ENCODE measurements at regions not wholly inside any gene's neighbourhood (a gene's known extent, or its start where the extent isn't known, plus 50 kb on each side); places are given as distances from the start of the nearest gene placed in this dataset.
"Not testable (repeated sequence)": the region's sequence is repeated elsewhere in the genome, so short reads cannot be mapped to it uniquely, and the experiment has no call there.

DNA sequence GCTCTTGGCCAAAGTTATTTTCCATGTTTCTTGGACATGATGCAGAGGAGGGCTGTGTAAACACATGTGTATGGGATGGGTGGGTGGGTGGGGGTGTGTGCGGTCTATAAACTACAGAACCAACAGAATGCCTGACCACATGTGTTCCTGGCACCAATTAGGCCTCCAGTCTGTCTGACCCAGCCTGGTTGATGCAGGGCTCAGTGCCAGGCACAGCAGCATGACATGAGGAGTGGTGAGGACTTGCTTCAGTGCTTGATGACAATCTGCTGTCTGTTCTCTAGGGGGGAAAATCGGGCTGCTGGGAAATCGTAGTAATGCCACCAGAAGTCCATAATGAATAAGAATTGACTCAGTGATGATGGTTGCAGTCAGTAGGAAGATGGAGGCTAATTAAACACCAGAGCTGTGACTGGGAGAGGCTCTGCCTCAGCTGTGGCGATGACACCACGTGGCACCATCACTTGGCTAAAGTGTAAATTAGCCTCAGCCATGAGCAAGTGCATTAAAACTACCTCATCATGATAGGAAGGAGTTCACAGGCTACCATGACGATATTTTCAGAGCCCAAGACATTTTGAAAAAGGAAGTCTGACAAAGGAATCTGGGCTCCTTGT lies 260.1 kb upstream of the PODXL start:
- no peak for ATAC-seq
- CTCF ChIA-PET = no interaction called here
- Mint-ChIP-seq H3K36me3 (ENCODE audit: low read depth) (no peaks in the 10 kb centered on the region), H3K9me3 (ENCODE audit: insufficient read depth) (no peaks in the 10 kb centered on the region), H3K4me1 (ENCODE audit: low read depth) (no peaks in the 10 kb centered on the region), H3K27ac (no peak overlapping the region), H3K27me3 (ENCODE audit: low read depth) (no peaks in the 10 kb centered on the region), H3K4me3 (no peak overlapping the region)
- POLR2A ChIA-PET = no interaction called here
- DNase-seq = no peak

DNA sequence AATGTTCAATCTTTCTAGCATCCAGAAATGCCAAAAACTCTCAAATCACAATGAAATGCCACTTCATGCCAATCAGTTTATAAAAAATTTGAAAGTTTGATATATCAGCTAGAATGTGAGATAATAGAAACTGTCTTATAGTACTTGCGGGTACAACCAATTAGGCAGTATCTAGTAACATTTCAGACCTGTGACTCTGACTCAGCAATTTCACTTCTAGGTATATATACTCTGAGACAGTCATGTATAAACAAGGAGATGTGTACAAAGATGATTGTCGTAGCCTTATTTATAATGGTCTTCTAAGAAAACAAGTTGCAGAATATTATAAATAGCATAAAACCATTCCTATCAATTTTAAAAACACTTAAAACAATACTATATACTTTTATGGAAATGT lies 252.3 kb upstream of the PODXL start:
- H3K27ac Mint-ChIP-seq = no peak overlapping the region
- ChIA-PET CTCF (no interaction called here), POLR2A (no interaction called here)

DNA sequence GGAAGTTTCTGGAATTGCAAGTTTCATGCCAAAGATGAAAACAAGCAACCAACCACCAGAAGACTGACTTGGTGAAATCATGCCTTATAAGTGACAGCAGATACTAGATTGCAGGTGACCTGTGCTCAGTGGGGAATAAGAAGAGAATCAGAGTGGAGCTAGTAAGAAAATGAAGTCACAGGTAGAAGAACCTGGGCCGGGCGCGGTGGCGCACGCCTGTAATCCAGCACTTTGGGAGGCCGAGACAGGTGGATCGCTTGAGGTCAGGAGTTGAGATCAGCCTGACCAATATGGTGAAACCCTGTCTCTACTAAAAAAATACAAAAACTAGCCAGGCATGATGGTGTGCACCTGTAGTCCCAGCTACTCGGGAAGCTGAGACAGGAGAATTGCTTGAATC lies 251.7 kb upstream of the PODXL start:
- ATAC-seq; H3K4me1 Mint-ChIP-seq (ENCODE audit: low read depth); DNase-seq; H3K9me3 Mint-ChIP-seq (ENCODE audit: insufficient read depth); POLR2A ChIA-PET; CTCF ChIA-PET; H3K36me3 Mint-ChIP-seq (ENCODE audit: low read depth); H3K27ac Mint-ChIP-seq; H3K4me3 Mint-ChIP-seq; H3K27me3 Mint-ChIP-seq (ENCODE audit: low read depth): not testable (repeated sequence)

More for the DNA sequence above, 252.3 kb upstream of the PODXL start:
- DNase-seq (no peak), ATAC-seq (no peak)
- H3K4me3 Mint-ChIP-seq = no peak overlapping the region
- H3K36me3 Mint-ChIP-seq (ENCODE audit: low read depth) = no peaks in the 10 kb centered on the region
- H3K9me3 Mint-ChIP-seq (ENCODE audit: insufficient read depth) = no peaks in the 10 kb centered on the region
- H3K27me3 Mint-ChIP-seq (ENCODE audit: low read depth) = peaks cover 6% of the 10 kb centered on the region
- H3K4me1 Mint-ChIP-seq (ENCODE audit: low read depth) = no peaks in the 10 kb centered on the region

DNA sequence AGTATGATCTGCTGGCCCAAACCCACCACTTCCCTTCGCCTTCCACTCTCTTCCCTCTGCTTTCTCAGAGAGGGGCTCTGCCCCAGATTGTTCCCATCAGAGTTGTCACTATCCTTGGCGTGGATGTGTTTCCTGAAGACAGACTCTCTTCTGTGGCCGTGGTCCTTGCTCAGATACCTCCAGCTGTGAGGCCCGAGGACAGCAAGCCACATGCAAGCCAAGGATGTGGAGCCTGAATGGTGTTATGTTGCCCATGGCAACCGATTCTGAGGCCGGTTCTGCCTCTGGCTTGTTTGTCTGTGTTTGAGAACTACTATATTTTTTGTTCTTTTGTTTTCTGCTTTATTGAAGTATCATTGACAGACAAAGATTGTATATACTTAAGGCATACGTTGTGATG lies 247.4 kb upstream of the PODXL start:
- ChIA-PET CTCF (no interaction called here), POLR2A (no interaction called here)
- ATAC-seq = no peak
- Mint-ChIP-seq H3K27me3 (ENCODE audit: low read depth) (peaks cover 6% of the 10 kb centered on the region), H3K9me3 (ENCODE audit: insufficient read depth) (no peaks in the 10 kb centered on the region), H3K27ac (no peak overlapping the region), H3K4me1 (ENCODE audit: low read depth) (no peaks in the 10 kb centered on the region), H3K4me3 (no peak overlapping the region), H3K36me3 (ENCODE audit: low read depth) (no peaks in the 10 kb centered on the region)
- DNase-seq = no peak

DNA sequence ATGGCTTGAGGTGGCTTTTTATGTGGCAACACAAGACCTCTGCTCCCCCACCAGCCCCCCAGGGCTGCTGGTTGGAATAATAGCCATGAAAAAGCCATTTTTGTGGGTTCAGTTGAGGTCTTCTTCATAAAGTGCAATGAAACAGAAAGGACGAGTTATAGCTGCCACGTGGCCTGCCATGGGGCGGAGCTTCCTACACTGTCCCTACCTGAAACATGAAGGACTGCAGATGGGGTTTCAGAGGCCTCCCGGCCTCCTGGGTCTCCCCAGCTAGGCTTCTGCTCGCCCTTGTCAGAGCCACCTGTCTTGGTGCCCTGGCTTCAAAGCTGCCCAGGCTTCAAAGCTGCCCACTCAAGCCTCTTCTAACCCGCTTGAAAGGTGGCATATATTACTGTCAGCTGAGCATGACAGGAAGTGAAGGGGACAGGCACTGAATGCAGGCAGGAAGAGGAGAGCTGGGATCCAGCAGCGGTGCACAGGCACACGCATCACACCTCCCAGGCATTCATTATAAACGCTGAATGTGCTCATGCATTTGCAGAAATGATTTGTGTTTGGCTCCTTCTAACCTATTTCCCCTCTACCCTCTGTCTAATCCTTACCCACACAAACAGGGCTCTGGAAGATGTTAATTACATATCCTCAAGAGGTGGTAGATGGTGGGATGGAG lies 245.9 kb upstream of the PODXL start:
- Mint-ChIP-seq H3K27ac (no peak overlapping the region), H3K9me3 (ENCODE audit: insufficient read depth) (no peaks in the 10 kb centered on the region), H3K4me1 (ENCODE audit: low read depth) (no peaks in the 10 kb centered on the region), H3K27me3 (ENCODE audit: low read depth) (peaks cover 4% of the 10 kb centered on the region), H3K4me3 (no peak overlapping the region), H3K36me3 (ENCODE audit: low read depth) (no peaks in the 10 kb centered on the region)
- ChIA-PET CTCF (no interaction called here), POLR2A (no interaction called here)
- ATAC-seq (no peak), DNase-seq (no peak)

DNA sequence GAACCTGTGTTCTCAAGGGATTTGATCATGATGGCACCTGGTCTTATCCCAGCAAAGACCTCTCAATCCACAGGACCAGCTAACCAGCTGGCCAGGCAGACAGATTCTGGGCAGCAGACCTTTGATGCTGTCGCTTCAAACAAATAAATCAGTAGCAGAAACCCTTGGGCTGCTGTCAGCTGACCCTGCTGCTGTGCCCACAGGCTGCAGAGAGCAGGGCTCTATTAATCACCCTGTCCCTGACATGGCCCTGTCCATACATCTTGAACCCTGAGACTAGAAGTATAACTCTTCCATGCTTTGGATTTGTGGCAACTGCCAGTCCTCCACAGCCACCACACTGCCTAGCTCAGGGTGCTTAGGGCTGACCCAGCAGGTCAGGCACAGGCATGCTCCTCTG lies 244.1 kb upstream of the PODXL start:
- CTCF ChIA-PET = no interaction called here
- POLR2A ChIA-PET = no interaction called here
- Mint-ChIP-seq H3K27me3 (ENCODE audit: low read depth) (peaks cover 2% of the 10 kb centered on the region), H3K36me3 (ENCODE audit: low read depth) (no peaks in the 10 kb centered on the region), H3K4me3 (no peak overlapping the region), H3K27ac (no peak overlapping the region), H3K9me3 (ENCODE audit: insufficient read depth) (no peaks in the 10 kb centered on the region), H3K4me1 (ENCODE audit: low read depth) (no peaks in the 10 kb centered on the region)
- no peak for ATAC-seq
- no peak for DNase-seq

DNA sequence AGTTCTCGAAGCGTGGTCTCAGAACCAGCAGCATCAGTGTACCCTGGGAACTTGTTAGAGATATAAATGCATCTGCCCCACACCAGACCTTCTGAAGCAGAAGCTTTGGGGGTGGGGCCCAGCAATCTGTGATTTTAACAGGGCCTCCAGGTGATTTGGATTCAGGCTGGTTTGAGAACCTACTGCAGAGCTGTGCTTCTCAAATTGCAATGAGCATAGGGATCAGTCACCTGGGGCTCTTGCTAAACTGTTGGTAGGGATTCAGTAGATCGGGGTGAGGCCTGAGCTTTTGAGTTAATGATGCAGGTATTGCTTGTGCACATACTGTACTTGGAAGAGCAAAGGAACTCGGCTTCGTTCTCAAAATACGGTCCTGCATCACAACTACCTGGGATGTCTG lies 243.6 kb upstream of the PODXL start:
- POLR2A ChIA-PET = no interaction called here
- H3K9me3 Mint-ChIP-seq (ENCODE audit: insufficient read depth) = no peaks in the 10 kb centered on the region

DNA sequence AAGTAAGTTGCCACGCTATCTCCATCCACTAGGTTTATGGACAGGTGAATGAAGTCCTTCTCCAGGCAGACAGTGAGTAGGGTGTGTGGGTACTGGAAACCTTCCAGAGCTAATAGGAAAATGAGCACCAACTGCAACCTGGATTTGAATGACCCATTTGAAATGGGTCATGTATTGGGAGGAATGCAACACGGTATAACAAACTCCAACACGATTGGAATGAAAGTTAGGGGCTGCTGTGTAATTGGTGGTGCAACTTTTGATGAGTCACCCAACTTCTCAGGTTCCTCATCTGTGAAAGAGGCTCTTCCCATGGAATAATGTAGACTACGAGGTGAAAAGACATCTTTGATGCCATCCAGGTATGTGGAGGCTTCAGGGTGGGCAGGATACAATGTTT lies 241.4 kb upstream of the PODXL start:
- no peaks in the 10 kb centered on the region for H3K36me3 Mint-ChIP-seq (ENCODE audit: low read depth)
- H3K4me1 Mint-ChIP-seq (ENCODE audit: low read depth) = no peaks in the 10 kb centered on the region
- no peak overlapping the region for H3K27ac Mint-ChIP-seq
- no peaks in the 10 kb centered on the region for H3K9me3 Mint-ChIP-seq (ENCODE audit: insufficient read depth)
- DNase-seq = no peak
- peaks cover 2% of the 10 kb centered on the region for H3K27me3 Mint-ChIP-seq (ENCODE audit: low read depth)
- H3K4me3 Mint-ChIP-seq = no peak overlapping the region
- POLR2A ChIA-PET = no interaction called here
- no peak for ATAC-seq
- CTCF ChIA-PET = no interaction called here

More for the DNA sequence above, 243.6 kb upstream of the PODXL start:
- ATAC-seq (no peak), DNase-seq (no peak)
- Mint-ChIP-seq H3K4me3 (no peak overlapping the region), H3K4me1 (ENCODE audit: low read depth) (no peaks in the 10 kb centered on the region), H3K36me3 (ENCODE audit: low read depth) (no peaks in the 10 kb centered on the region), H3K27me3 (ENCODE audit: low read depth) (peaks cover 2% of the 10 kb centered on the region), H3K27ac (no peak overlapping the region)
- CTCF ChIA-PET = no interaction called here

DNA sequence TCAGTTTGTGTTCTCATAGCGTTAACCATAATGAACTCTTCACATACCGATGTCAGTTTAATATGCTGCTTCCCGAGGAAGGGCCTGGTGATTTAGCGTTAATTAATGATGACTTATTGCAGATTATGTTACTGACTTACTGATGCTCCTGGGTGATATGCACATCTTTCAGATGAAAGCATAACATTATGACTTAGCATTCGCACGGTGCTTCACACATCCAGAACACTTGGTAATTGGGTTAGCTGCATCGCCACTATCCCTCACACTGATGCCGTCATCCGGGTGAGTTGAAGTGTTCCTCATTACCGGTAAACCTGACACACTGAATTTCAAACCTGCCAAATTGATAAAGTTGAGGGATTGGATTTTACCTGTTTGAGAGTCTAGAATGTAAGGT lies 239.0 kb upstream of the PODXL start:
- Mint-ChIP-seq H3K36me3 (ENCODE audit: low read depth) (no peaks in the 10 kb centered on the region), H3K4me3 (no peak overlapping the region), H3K27ac (no peak overlapping the region), H3K4me1 (ENCODE audit: low read depth) (no peaks in the 10 kb centered on the region), H3K27me3 (ENCODE audit: low read depth) (peaks cover 3% of the 10 kb centered on the region), H3K9me3 (ENCODE audit: insufficient read depth) (no peaks in the 10 kb centered on the region)
- DNase-seq = no peak
- CTCF ChIA-PET = no interaction called here
- no peak for ATAC-seq
- POLR2A ChIA-PET = no interaction called here

DNA sequence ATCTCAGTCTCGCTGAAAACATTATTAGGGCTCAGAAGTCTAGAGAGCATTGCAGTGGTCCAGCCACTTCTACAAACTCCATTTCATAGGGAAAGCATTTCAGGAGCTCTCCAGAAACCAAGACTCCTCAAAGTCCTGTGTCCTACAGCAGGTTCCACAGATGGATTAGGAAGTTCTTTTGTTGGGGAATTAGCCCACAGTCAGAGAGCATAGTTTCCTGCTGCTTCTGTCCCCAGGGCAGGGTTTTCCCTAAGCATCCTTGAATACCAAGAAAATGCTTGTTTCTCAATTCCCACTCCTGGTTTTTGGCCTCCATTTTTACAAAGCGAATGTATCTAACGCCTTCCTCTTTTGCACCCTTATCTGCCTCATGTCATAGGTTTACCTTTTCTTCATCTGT lies 235.9 kb upstream of the PODXL start:
- H3K9me3 Mint-ChIP-seq (ENCODE audit: insufficient read depth) = no peaks in the 10 kb centered on the region
- no peak overlapping the region for H3K4me3 Mint-ChIP-seq
- H3K36me3 Mint-ChIP-seq (ENCODE audit: low read depth) = no peaks in the 10 kb centered on the region
- no peaks in the 10 kb centered on the region for H3K4me1 Mint-ChIP-seq (ENCODE audit: low read depth)
- H3K27me3 Mint-ChIP-seq (ENCODE audit: low read depth) = peaks cover 9% of the 10 kb centered on the region
- no peak overlapping the region for H3K27ac Mint-ChIP-seq
- DNase-seq (no peak), ATAC-seq (no peak)
- POLR2A ChIA-PET = no interaction called here
- CTCF ChIA-PET = no interaction called here

DNA sequence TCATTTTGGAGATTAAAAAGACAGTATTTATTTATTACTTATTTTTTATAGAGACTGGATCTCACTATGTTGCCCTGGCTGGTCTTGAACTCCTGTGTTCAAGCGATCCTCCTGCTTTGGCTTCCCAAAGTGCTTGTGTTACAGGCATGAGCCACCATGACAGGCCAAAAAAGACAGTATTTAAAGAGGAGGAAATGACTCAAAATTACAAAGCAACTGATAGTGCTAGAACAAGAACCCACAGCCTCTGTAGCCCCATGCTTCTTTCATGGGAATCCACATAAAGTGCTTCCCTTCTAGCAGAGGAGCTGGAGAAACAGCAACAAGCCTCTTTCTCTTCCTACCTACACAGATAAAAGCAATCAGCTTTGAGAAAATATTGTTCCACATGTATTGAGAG lies 230.7 kb upstream of the PODXL start:
- H3K27ac Mint-ChIP-seq = no peak overlapping the region

DNA sequence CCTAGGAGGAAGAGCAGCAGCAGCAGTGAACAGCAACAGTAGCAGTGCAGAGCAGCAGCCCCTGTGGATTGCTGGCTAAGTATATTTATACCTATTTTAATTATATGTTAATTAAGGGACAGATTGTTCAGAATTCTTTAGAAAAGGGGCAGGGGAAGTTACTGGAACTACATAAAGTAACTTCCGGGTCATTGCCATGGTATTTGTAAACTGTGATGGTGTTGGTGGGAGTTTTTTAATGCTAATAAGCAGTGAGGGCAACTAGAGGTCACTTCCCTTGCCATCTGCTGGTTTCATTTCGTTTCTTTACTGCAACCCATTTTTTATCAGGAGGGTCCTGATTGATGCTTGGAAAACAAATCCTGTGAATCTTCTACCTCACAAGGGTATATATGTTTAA lies 229.8 kb upstream of the PODXL start:
- ChIA-PET CTCF (no interaction called here), POLR2A (no interaction called here)
- Mint-ChIP-seq H3K27me3 (ENCODE audit: low read depth) (peaks cover 11% of the 10 kb centered on the region), H3K4me3 (no peak overlapping the region), H3K27ac (no peak overlapping the region), H3K36me3 (ENCODE audit: low read depth) (no peaks in the 10 kb centered on the region), H3K9me3 (ENCODE audit: insufficient read depth) (no peaks in the 10 kb centered on the region), H3K4me1 (ENCODE audit: low read depth) (no peaks in the 10 kb centered on the region)
- no peak for DNase-seq
- no peak for ATAC-seq

More for the DNA sequence above, 230.7 kb upstream of the PODXL start:
- Mint-ChIP-seq H3K4me1 (ENCODE audit: low read depth) (no peaks in the 10 kb centered on the region), H3K4me3 (no peak overlapping the region), H3K9me3 (ENCODE audit: insufficient read depth) (no peaks in the 10 kb centered on the region), H3K36me3 (ENCODE audit: low read depth) (no peaks in the 10 kb centered on the region), H3K27me3 (ENCODE audit: low read depth) (peaks cover 11% of the 10 kb centered on the region)
- no peak for ATAC-seq
- POLR2A ChIA-PET = no interaction called here
- no peak for DNase-seq
- CTCF ChIA-PET = no interaction called here

DNA sequence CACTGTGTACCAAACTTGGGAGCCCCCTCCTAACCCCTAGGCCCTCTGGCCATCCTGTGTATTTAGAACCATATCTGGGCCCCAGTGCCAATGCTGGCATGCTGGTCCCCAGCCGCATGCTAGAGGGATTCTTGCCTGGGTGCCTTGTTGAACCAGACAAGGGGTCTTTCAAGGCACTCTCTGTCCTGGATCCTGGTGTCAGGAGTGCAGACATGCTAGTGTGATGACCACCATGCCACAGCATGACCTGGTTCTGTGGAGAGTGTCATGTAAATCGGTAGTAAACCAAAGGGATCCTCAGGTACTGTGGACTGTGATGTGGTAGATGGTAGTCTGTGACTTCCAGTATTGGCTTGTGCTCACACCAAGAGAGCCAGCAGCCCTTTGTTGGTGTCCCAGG lies 222.2 kb upstream of the PODXL start:
- Mint-ChIP-seq H3K36me3 (ENCODE audit: low read depth) (no peaks in the 10 kb centered on the region), H3K27me3 (ENCODE audit: low read depth) (peaks cover 5% of the 10 kb centered on the region), H3K27ac (no peak overlapping the region), H3K4me1 (ENCODE audit: low read depth) (no peaks in the 10 kb centered on the region), H3K4me3 (no peak overlapping the region), H3K9me3 (ENCODE audit: insufficient read depth) (no peaks in the 10 kb centered on the region)
- ATAC-seq (no peak), DNase-seq (no peak)
- CTCF ChIA-PET = no interaction called here
- POLR2A ChIA-PET = no interaction called here
